ENCODE measurements at regions not wholly inside any gene's neighbourhood (a gene's known extent, or its start where the extent isn't known, plus 50 kb on each side); places are given as distances from the start of the nearest gene placed in this dataset.
"Not testable (repeated sequence)": the region's sequence is repeated elsewhere in the genome, so short reads cannot be mapped to it uniquely, and the experiment has no call there.

GRCh38 chr14:22202313-22202712 lies 386.7 kb downstream of the DAD1 start:
- TF ChIP-seq CTCF (IDR thresholded peaks at IDR 0.05; ENCODE audit: control insufficient read depth, extremely low read depth, insufficient read depth) = no peak
- DNase-seq (ENCODE audit: low read depth) = no peak
- H3K4me3 ChIP-seq (ENCODE audit: low read depth, low read length) = no peak overlapping the region

GRCh38 chr14:22200977-22201605 lies 387.9 kb downstream of the DAD1 start:
- peak; percentile 78 for TF ChIP-seq CTCF (IDR thresholded peaks at IDR 0.05; ENCODE audit: control insufficient read depth, extremely low read depth, insufficient read depth)
- peak; percentile 25 for DNase-seq (ENCODE audit: low read depth)
- H3K4me3 ChIP-seq (ENCODE audit: low read depth, low read length) = no peak overlapping the region

- DNase-seq (ENCODE audit: low read depth); H3K4me3 ChIP-seq (ENCODE audit: low read depth, low read length): not testable (repeated sequence)
These were observed 388.9 kb downstream of the DAD1 start for GRCh38 chr14:22200131-22200530.

- DNase-seq (ENCODE audit: low read depth) = no peak
- no peak for TF ChIP-seq CTCF (IDR thresholded peaks at IDR 0.05; ENCODE audit: control insufficient read depth, extremely low read depth, insufficient read depth)
- no peak overlapping the region for H3K4me3 ChIP-seq (ENCODE audit: low read depth, low read length)
These were observed 394.4 kb downstream of the DAD1 start for GRCh38 chr14:22194664-22195063.

- H3K4me3 ChIP-seq (ENCODE audit: low read depth, low read length) = no peak overlapping the region
- no peak for DNase-seq (ENCODE audit: low read depth)
- TF ChIP-seq CTCF (IDR thresholded peaks at IDR 0.05; ENCODE audit: control insufficient read depth, extremely low read depth, insufficient read depth) = no peak
These were observed 398.4 kb downstream of the DAD1 start for GRCh38 chr14:22190411-22191191.

- TF ChIP-seq CTCF (IDR thresholded peaks at IDR 0.05; ENCODE audit: control insufficient read depth, extremely low read depth, insufficient read depth) = no peak
- H3K4me3 ChIP-seq (ENCODE audit: low read depth, low read length) = no peak overlapping the region
- DNase-seq (ENCODE audit: low read depth) = no peak
These were observed 399.1 kb downstream of the DAD1 start for GRCh38 chr14:22189881-22190280.

GRCh38 chr14:22188318-22188717 lies 400.7 kb downstream of the DAD1 start:
- no peak for DNase-seq (ENCODE audit: low read depth)
- H3K4me3 ChIP-seq (ENCODE audit: low read depth, low read length) = no peak overlapping the region
- TF ChIP-seq CTCF (IDR thresholded peaks at IDR 0.05; ENCODE audit: control insufficient read depth, extremely low read depth, insufficient read depth) = no peak

Measured in LNCaP clone FGC (cell line).